HL-60 (cell line): ENCODE measurements at regions not wholly inside any gene's neighbourhood (a gene's known extent, or its start where the extent isn't known, plus 50 kb on each side); places are given as distances from the start of the nearest gene placed in this dataset.

Experiments
- CTCF ChIP-seq: IDR thresholded peaks from one replicate; pipeline ENCODE4 v1.5.1; 2011; ENCODE audit warnings: low read length, control low read depth, inconsistent platforms; ENCODE audit not compliant: insufficient read depth
- POLR2AphosphoS5 ChIP-seq: IDR thresholded peaks from 2 replicates; pipeline ENCODE4 v1.6.1; 2012; ENCODE audit warnings: low read depth
- REST ChIP-seq: IDR thresholded peaks from 2 replicates; pipeline ENCODE4 v1.6.1; 2012; ENCODE audit warnings: low read depth; ENCODE audit not compliant: insufficient replicate concordance

GRCh38 chr12:17652436-17652835 is 437.6 kb downstream of the RERGL start:
- TF ChIP-seq CTCF (no peak), POLR2AphosphoS5 (no peak), REST (no peak)
